Hepatocyte (in vitro differentiated cells): ENCODE measurements at regions not wholly inside any gene's neighbourhood (a gene's known extent, or its start where the extent isn't known, plus 50 kb on each side); places are given as distances from the start of the nearest gene placed in this dataset.

Experiments
- CTCF ChIP-seq: fragments of 200-600 bp; sonication (generic); IDR thresholded peaks from 2 replicates; pipeline ENCODE4 v1.5.1; 2016; ENCODE audit warnings: antibody characterized with exemption, mild to moderate bottlenecking; ENCODE audit not compliant: poor library complexity
- EZH2 ChIP-seq: fragments of 200-600 bp; sonication (generic); IDR thresholded peaks from 2 replicates; pipeline ENCODE4 v1.6.1; 2016; ENCODE audit warnings: antibody characterized with exemption, mild to moderate bottlenecking, borderline replicate concordance
- EZH2phosphoT487 ChIP-seq: fragments of 200-600 bp; sonication (generic); IDR thresholded peaks from one replicate; pipeline ENCODE4 v1.6.1; 2018; ENCODE audit warnings: antibody characterized with exemption, mild to moderate bottlenecking, low read depth, moderate library complexity; ENCODE audit not compliant: unreplicated experiment, severe bottlenecking

DNA sequence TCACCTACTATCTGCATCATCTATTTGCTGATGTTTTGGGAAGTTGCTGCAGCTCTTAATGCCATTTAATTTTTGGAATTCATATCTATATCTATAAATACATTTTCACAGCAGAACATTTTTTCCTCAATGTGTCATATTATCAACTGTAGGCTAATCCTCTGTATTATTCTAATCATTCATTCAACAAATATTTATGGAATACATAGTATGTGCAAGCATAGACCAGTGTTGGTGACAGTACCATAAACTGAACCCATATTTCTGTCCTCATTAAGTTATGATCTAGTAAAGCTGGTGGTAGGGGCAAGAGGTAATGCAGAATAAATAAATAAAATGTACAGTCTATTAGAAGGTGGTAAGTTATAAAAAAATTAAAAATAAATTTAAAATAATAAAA, 585.3 kb upstream of the BCHE start:
- TF ChIP-seq CTCF (no peak), EZH2 (no peak), EZH2phosphoT487 (no peak)
